SK-N-SH treated with all-trans-retinoic acid at 6 μM for 48 hours (cell line): ENCODE measurements at regions not wholly inside any gene's neighbourhood (a gene's known extent, or its start where the extent isn't known, plus 50 kb on each side); places are given as distances from the start of the nearest gene placed in this dataset.

Experiments used
- CSRNP3 ChIP-seq: fragments of 250-450 bp; sonication (Bioruptor Pico); IDR thresholded peaks from 2 replicates; pipeline ENCODE4 v1.5.1; 2021; ENCODE audit warnings: mild to moderate bottlenecking, moderate library complexity
- ESRRG ChIP-seq: fragments of 250-450 bp; sonication (Bioruptor Pico); IDR thresholded peaks from 2 replicates; pipeline ENCODE4 v1.6.1; 2021; ENCODE audit warnings: mild to moderate bottlenecking
- GLIS3 ChIP-seq: fragments of 250-450 bp; sonication (Bioruptor Pico); IDR thresholded peaks from 2 replicates; pipeline ENCODE4 v1.5.0; 2020; ENCODE audit warnings: mild to moderate bottlenecking, moderate library complexity
- OSR1 ChIP-seq: fragments of 250-450 bp; sonication (Bioruptor Pico); IDR thresholded peaks from 2 replicates; pipeline ENCODE4 v1.8.0; 2022; ENCODE audit warnings: moderate library complexity, mild to moderate bottlenecking, inconsistent platforms
- PATZ1 ChIP-seq: fragments of 250-450 bp; sonication (Bioruptor Pico); IDR thresholded peaks from 2 replicates; pipeline ENCODE4 v1.8.0; 2020; ENCODE audit warnings: mild to moderate bottlenecking, moderate library complexity, borderline replicate concordance
- POU6F1 ChIP-seq: fragments of 250-450 bp; sonication (Bioruptor Pico); IDR thresholded peaks from 2 replicates; pipeline ENCODE4 v1.8.0; 2021; ENCODE audit warnings: low read depth, mild to moderate bottlenecking, moderate library complexity, borderline replicate concordance
- PPARA ChIP-seq: fragments of 250-450 bp; sonication (Bioruptor Pico); IDR thresholded peaks from 2 replicates; pipeline ENCODE4 v1.5.0; 2020; ENCODE audit warnings: mild to moderate bottlenecking, borderline replicate concordance
- SNAI2 ChIP-seq: fragments of 250-450 bp; sonication (Bioruptor Pico); IDR thresholded peaks from 2 replicates; pipeline ENCODE4 v1.5.0; 2020; ENCODE audit warnings: mild to moderate bottlenecking, moderate library complexity
- TCF4 ChIP-seq: fragments of 250-450 bp; sonication (Bioruptor Pico); IDR thresholded peaks from 2 replicates; pipeline ENCODE4 v1.8.0; 2021; ENCODE audit warnings: mild to moderate bottlenecking, moderate library complexity, borderline replicate concordance
- ZFP30 ChIP-seq: fragments of 450-650 bp; formaldehyde crosslinking; IDR thresholded peaks from 2 replicates; pipeline ENCODE4 v1.5.0; 2022; ENCODE audit warnings: mild to moderate bottlenecking, moderate library complexity
- ZNF565 ChIP-seq: fragments of 450-650 bp; formaldehyde crosslinking; conservative IDR thresholded peaks from 2 replicates; pipeline ENCODE4 v1.5.0; 2020; ENCODE audit warnings: low read depth, mild to moderate bottlenecking, moderate library complexity
- ZNF70 ChIP-seq: fragments of 450-650 bp; formaldehyde crosslinking; IDR thresholded peaks from 2 replicates; pipeline ENCODE4 v1.5.0; 2020; ENCODE audit warnings: mild to moderate bottlenecking, moderate library complexity
- ZNF8 ChIP-seq: fragments of 450-650 bp; formaldehyde crosslinking; IDR thresholded peaks from 2 replicates; pipeline ENCODE4 v1.5.0; 2020; ENCODE audit warnings: mild to moderate bottlenecking, moderate library complexity
- TF ChIP-seq, protein P1 (sequence below): fragments of 250-450 bp; sonication (Bioruptor Pico); IDR thresholded peaks from 2 replicates; pipeline ENCODE4 v1.5.1; 2020; ENCODE audit warnings: low read depth, mild to moderate bottlenecking, moderate library complexity

DNA sequence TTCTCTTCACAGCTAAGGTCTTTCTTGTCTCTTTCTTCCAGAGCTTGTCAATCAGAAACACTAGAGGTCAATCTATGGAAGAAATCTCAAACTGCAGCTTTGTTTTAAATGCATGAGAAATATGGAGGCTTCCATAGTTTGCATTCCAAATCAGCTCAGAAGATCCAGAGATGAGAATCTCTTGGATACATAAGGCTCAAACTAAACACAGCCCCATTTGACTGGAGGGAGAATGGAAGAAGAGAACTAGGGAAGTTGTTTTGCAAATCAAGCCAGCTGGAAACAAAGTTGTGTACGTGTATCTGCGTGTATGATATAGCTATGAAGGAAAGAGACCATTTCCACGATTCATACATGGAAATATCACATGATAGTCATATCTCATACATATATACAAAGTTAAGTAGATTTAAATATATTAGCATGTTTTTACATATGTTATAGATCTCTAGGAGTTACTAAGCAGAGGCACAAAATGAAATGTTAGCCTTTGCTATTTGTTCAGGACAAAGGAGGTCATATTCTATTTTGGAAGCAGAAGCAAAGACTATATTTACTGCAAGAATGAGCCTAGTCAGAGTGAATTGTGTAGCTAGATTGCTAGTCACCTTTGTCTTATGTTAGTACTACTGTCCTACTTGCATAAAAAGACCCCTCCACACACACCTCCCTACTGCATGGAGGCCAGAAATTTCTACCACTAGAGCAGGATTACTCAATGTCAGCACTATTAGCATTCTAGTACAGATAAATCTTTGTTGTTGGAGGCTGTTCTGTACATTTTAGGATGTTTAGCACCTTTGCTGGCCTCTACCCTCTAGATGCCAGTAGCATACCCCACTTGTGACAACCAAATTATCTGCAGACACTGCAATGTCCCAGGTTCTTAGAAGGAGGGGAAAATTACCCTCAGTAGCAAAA is 303.5 kb upstream of the CHAC2 start:
- TF ChIP-seq ESRRG (CRISPR knock-in tag): no peak
- no peak for TF ChIP-seq OSR1 (CRISPR knock-in tag)
- no peak for TF ChIP-seq PATZ1 (CRISPR knock-in tag)
- TF ChIP-seq, protein P1, sequence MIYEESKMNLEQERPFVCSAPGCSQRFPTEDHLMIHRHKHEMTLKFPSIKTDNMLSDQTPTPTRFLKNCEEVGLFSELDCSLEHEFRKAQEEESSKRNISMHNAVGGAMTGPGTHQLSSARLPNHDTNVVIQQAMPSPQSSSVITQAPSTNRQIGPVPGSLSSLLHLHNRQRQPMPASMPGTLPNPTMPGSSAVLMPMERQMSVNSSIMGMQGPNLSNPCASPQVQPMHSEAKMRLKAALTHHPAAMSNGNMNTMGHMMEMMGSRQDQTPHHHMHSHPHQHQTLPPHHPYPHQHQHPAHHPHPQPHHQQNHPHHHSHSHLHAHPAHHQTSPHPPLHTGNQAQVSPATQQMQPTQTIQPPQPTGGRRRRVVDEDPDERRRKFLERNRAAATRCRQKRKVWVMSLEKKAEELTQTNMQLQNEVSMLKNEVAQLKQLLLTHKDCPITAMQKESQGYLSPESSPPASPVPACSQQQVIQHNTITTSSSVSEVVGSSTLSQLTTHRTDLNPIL (CRISPR knock-in tag): no peak
- no peak for TF ChIP-seq GLIS3 (CRISPR knock-in tag)
- TF ChIP-seq ZNF565 (CRISPR knock-in tag): no peak
- no peak for TF ChIP-seq ZNF8 (CRISPR knock-in tag)
- no peak for TF ChIP-seq SNAI2
- no peak for TF ChIP-seq ZNF70 (CRISPR knock-in tag)
- no peak for TF ChIP-seq ZFP30 (CRISPR knock-in tag)
- TF ChIP-seq CSRNP3 (CRISPR knock-in tag): no peak
- no peak for TF ChIP-seq POU6F1 (CRISPR knock-in tag)
- TF ChIP-seq PPARA: no peak
- no peak for TF ChIP-seq TCF4
